Hepatocyte (in vitro differentiated cells): ENCODE measurements at regions not wholly inside any gene's neighbourhood (a gene's known extent, or its start where the extent isn't known, plus 50 kb on each side); places are given as distances from the start of the nearest gene placed in this dataset.

Experiments
- DNase-seq: peaks from one replicate; pipeline ENCODE4 v3.0.0-alpha.2; 2016; ENCODE audit warnings: low spot score
- H2AFZ ChIP-seq: fragments of 200-600 bp; sonication (generic); 2 replicates; pipeline ENCODE4 v1.6.0; 2016; ENCODE audit warnings: antibody characterized with exemption, mild to moderate bottlenecking
- H3K27ac ChIP-seq: fragments of 200-600 bp; sonication (generic); 2 replicates; pipeline ENCODE4 v1.5.1; 2016; ENCODE audit warnings: mild to moderate bottlenecking
- H3K27me3 ChIP-seq: fragments of 200-600 bp; sonication (generic); 2 replicates; pipeline ENCODE4 v1.6.1; 2016
- H3K36me3 ChIP-seq: fragments of 200-600 bp; sonication (generic); replicated peaks from 2 replicates; pipeline ENCODE4 v1.5.1; 2016; ENCODE audit warnings: low read depth; ENCODE audit not compliant: insufficient read depth
- H3K4me1 ChIP-seq: fragments of 200-600 bp; sonication (generic); 2 replicates; pipeline ENCODE4 v1.5.1; 2016; ENCODE audit warnings: mild to moderate bottlenecking, moderate library complexity; ENCODE audit not compliant: insufficient read depth
- H3K4me2 ChIP-seq: fragments of 200-600 bp; sonication (generic); 2 replicates; pipeline ENCODE4 v1.6.0; 2016
- H3K4me3 ChIP-seq: fragments of 200-600 bp; sonication (generic); 2 replicates; pipeline ENCODE4 v1.5.1; 2016; ENCODE audit warnings: mild to moderate bottlenecking
- H3K79me2 ChIP-seq: fragments of 200-600 bp; sonication (generic); 2 replicates; pipeline ENCODE4 v1.6.0; 2017; ENCODE audit warnings: mild to moderate bottlenecking
- H3K9me2 ChIP-seq: fragments of 200-600 bp; sonication (generic); replicated peaks from 2 replicates; pipeline ENCODE4 v1.6.0; 2017; ENCODE audit warnings: mild to moderate bottlenecking; ENCODE audit not compliant: insufficient read depth
- H3K9me3 ChIP-seq: fragments of 200-600 bp; sonication (generic); 2 replicates; pipeline ENCODE4 v1.5.1; 2016; ENCODE audit warnings: low read depth, mild to moderate bottlenecking
- H4K20me1 ChIP-seq: fragments of 200-600 bp; sonication (generic); 2 replicates; pipeline ENCODE4 v1.6.0; 2016; ENCODE audit warnings: mild to moderate bottlenecking; ENCODE audit not compliant: insufficient read depth, poor library complexity, severe bottlenecking
- EZH2 ChIP-seq: fragments of 200-600 bp; sonication (generic); IDR thresholded peaks from 2 replicates; pipeline ENCODE4 v1.6.1; 2016; ENCODE audit warnings: antibody characterized with exemption, mild to moderate bottlenecking, borderline replicate concordance
- EZH2phosphoT487 ChIP-seq: fragments of 200-600 bp; sonication (generic); IDR thresholded peaks from one replicate; pipeline ENCODE4 v1.6.1; 2018; ENCODE audit warnings: antibody characterized with exemption, mild to moderate bottlenecking, low read depth, moderate library complexity; ENCODE audit not compliant: unreplicated experiment, severe bottlenecking
- WGBS: methylation state at CpG from one replicate; pipeline ENCODE4 v1.1.6; 2016; ENCODE audit warnings: low lambda C conversion rate; ENCODE audit errors: missing lambda C conversion rate; 5-methylcytosine and 5-hydroxymethylcytosine counted together
- TF ChIP-seq, protein P1 (sequence below): fragments of 200-600 bp; sonication (generic); IDR thresholded peaks from 2 replicates; pipeline ENCODE4 v1.5.1; 2016; ENCODE audit warnings: antibody characterized with exemption, mild to moderate bottlenecking; ENCODE audit not compliant: poor library complexity

DNA sequence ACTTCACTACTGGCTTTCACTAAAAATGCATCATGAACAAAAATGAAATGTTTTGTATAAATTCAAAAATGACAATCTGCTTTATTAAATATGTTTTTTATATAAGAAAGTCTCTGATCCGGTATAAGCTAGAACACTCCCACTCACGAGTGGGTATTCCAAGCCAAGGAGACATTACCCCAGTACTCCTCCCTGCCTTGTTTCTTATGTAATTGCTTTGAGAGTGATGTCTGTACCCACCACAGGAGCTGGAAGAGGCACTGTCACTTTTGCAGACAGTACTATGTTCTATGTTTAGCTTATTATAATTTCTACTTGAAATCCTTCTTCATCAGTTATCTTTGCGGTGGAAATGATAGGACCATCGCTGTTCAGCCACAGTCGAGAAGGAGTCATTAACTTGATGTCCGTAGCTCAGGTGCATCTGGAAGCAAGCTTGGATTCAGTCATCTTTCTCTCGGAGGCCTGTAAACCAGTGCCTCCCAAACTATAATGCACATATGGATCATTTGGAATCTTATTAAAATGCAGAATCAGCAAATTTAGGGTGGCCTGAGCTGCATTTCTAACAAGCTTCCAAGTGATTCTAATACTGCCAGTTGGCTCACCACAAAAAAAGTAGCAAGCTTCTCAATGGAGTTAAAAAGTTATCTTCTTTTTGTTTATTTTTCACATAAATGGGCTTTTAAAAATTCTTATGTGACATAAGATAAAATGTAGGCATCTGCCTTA, 396.4 kb downstream of the GRIA2 start:
- Histone ChIP-seq H4K20me1 (no peaks in the 10 kb centered on the region), H3K36me3 (no peaks in the 10 kb centered on the region)
- 90% methylated on average over 7 of the region's 7 CpGs for WGBS

DNA sequence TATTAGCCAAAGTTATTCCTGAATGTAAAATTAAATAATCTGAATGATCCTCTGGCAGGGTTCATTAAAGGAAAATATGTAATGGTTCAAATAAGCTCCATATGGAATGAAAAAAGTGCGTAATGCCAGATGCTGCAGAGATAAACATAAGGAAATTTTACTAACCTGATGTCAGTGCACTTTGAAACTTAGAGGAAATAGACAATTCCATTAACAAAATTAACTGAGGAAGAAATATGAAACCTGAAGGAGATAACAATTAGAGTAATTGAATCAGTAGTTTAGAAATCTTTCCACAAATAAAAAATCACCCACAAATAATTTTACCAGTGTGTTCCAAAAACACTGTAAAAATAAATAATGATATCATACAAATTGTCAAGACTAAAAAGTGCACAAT, 387.5 kb downstream of the GRIA2 start:
- Histone ChIP-seq H4K20me1 (no peaks in the 10 kb centered on the region), H2AFZ (no peak overlapping the region), H3K4me3 (no peak overlapping the region), H3K9me3 (no peaks in the 10 kb centered on the region), H3K4me1 (no peaks in the 10 kb centered on the region), H3K4me2 (no peak overlapping the region), H3K9me2 (no peaks in the 10 kb centered on the region), H3K27ac (no peak overlapping the region), H3K27me3 (no peaks in the 10 kb centered on the region), H3K36me3 (no peaks in the 10 kb centered on the region), H3K79me2 (no peaks in the 10 kb centered on the region)
- no peak for DNase-seq
- 64% methylated on average over 1 of the region's 1 CpG for WGBS
- TF ChIP-seq, protein P1, sequence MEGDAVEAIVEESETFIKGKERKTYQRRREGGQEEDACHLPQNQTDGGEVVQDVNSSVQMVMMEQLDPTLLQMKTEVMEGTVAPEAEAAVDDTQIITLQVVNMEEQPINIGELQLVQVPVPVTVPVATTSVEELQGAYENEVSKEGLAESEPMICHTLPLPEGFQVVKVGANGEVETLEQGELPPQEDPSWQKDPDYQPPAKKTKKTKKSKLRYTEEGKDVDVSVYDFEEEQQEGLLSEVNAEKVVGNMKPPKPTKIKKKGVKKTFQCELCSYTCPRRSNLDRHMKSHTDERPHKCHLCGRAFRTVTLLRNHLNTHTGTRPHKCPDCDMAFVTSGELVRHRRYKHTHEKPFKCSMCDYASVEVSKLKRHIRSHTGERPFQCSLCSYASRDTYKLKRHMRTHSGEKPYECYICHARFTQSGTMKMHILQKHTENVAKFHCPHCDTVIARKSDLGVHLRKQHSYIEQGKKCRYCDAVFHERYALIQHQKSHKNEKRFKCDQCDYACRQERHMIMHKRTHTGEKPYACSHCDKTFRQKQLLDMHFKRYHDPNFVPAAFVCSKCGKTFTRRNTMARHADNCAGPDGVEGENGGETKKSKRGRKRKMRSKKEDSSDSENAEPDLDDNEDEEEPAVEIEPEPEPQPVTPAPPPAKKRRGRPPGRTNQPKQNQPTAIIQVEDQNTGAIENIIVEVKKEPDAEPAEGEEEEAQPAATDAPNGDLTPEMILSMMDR: no peak
- TF ChIP-seq EZH2: no peak
- no peak for TF ChIP-seq EZH2phosphoT487

More for the DNA sequence above, 396.4 kb downstream of the GRIA2 start:
- no peak overlapping the region for H2AFZ ChIP-seq
- no peaks in the 10 kb centered on the region for H3K79me2 ChIP-seq
- no peak overlapping the region for H3K4me3 ChIP-seq
- H3K4me1 ChIP-seq: no peaks in the 10 kb centered on the region
- DNase-seq: no peak
- H3K4me2 ChIP-seq: no peak overlapping the region
- H3K27ac ChIP-seq: no peak overlapping the region
- no peaks in the 10 kb centered on the region for H3K9me3 ChIP-seq
- no peaks in the 10 kb centered on the region for H3K27me3 ChIP-seq
- TF ChIP-seq, protein P1: no peak
- TF ChIP-seq EZH2phosphoT487 (no peak), EZH2 (no peak)
- no peaks in the 10 kb centered on the region for H3K9me2 ChIP-seq

DNA sequence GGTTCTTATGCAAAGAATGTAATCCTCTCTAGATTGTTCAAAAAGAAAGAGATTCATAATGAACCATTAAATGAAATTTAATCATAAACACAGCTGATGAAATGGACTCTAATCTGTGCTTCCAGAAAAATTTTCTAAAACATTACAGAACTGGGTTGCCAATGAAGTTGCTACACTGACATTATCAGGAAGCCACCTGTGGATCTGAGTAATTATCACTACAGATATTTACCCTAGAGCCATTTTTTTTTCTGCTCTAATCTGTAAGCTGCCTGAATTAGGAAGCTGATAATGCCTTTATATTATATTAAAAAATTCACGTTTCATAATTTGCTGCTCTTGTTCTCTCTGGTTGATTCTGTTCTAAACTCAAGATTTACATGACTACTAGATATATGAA, 380.1 kb downstream of the GRIA2 start:
- WGBS: 77% methylated on average over 1 of the region's 1 CpG
- H3K36me3 ChIP-seq: no peaks in the 10 kb centered on the region
- H3K4me3 ChIP-seq: no peak overlapping the region
- no peak overlapping the region for H2AFZ ChIP-seq
- H3K4me2 ChIP-seq: no peak overlapping the region
- no peak overlapping the region for H3K27ac ChIP-seq
- no peaks in the 10 kb centered on the region for H3K9me3 ChIP-seq
- H3K79me2 ChIP-seq: no peaks in the 10 kb centered on the region
- no peaks in the 10 kb centered on the region for H3K27me3 ChIP-seq
- H3K4me1 ChIP-seq: no peaks in the 10 kb centered on the region
- no peak for DNase-seq
- no peak for TF ChIP-seq EZH2phosphoT487
- TF ChIP-seq, protein P1: no peak
- TF ChIP-seq EZH2: no peak
- H4K20me1 ChIP-seq: no peaks in the 10 kb centered on the region
- H3K9me2 ChIP-seq: no peaks in the 10 kb centered on the region
